ENCODE measurements at regions not wholly inside any gene's neighbourhood (a gene's known extent, or its start where the extent isn't known, plus 50 kb on each side); places are given as distances from the start of the nearest gene placed in this dataset.

GRCh38 chr1:166703726-166704462, 135.4 kb upstream of the POGK start:
- ChIA-PET CTCF (no interaction called here), POLR2A (no interaction called here)
- H3K9me3 ChIP-seq (ENCODE audit: control insufficient read depth, insufficient read depth, low read depth, low read length): no peaks in the 10 kb centered on the region
- no peak overlapping the region for H3K27ac ChIP-seq (ENCODE audit: extremely low read depth, low read depth, low read length)
- TF ChIP-seq ZNF394 (tag by site-specific recombination; IDR thresholded peaks at IDR 0.05; ENCODE audit: borderline replicate concordance) (no peak), ZNF274 (IDR thresholded peaks at IDR 0.05; ENCODE audit: low read length) (no peak), ZNF274 (tag by site-specific recombination; IDR thresholded peaks at IDR 0.05; ENCODE audit: borderline replicate concordance) (no peak), ZNF132 (tag by site-specific recombination; IDR thresholded peaks at IDR 0.05; ENCODE audit: borderline replicate concordance) (no peak), ZBTB21 (tag by site-specific recombination; IDR thresholded peaks at IDR 0.05) (no peak), TRIM28 (IDR thresholded peaks at IDR 0.05; ENCODE audit: borderline replicate concordance, low read length) (no peak), ZNF2 (tag by site-specific recombination; IDR thresholded peaks at IDR 0.05) (no peak), ZNF184 (tag by site-specific recombination; IDR thresholded peaks at IDR 0.05) (no peak), ZFP3 (tag by site-specific recombination; IDR thresholded peaks at IDR 0.05; ENCODE audit: low read depth) (no peak)
- no peaks in the 10 kb centered on the region for H3K4me1 ChIP-seq (ENCODE audit: control insufficient read depth, insufficient read depth, low read length)
- no peaks in the 10 kb centered on the region for H3K36me3 ChIP-seq (ENCODE audit: control insufficient read depth in 2 of 2, insufficient read depth in 1 of 2, low read length in 2 of 2)
- no peak overlapping the region for H3K4me3 ChIP-seq (ENCODE audit: low read depth, low read length)

- H3K4me3 ChIP-seq (ENCODE audit: low read depth, low read length): no peak overlapping the region
- H3K27ac ChIP-seq (ENCODE audit: extremely low read depth, low read depth, low read length): no peak overlapping the region
- POLR2A ChIA-PET: no interaction called here
- CTCF ChIA-PET: no interaction called here
- no peaks in the 10 kb centered on the region for H3K36me3 ChIP-seq (ENCODE audit: control insufficient read depth in 2 of 2, insufficient read depth in 1 of 2, low read length in 2 of 2)
- H3K4me1 ChIP-seq (ENCODE audit: control insufficient read depth, insufficient read depth, low read length): no peaks in the 10 kb centered on the region
- H3K9me3 ChIP-seq (ENCODE audit: control insufficient read depth, insufficient read depth, low read depth, low read length): no peaks in the 10 kb centered on the region
- TF ChIP-seq ZNF549 (tag by site-specific recombination; IDR thresholded peaks at IDR 0.05) (no peak), ZNF274 (IDR thresholded peaks at IDR 0.05; ENCODE audit: low read length) (no peak), ZNF274 (tag by site-specific recombination; IDR thresholded peaks at IDR 0.05; ENCODE audit: borderline replicate concordance) (no peak), KLF1 (tag by site-specific recombination; IDR thresholded peaks at IDR 0.05) (no peak)
Measured at GRCh38 chr1:166705376-166706289, 133.6 kb upstream of the POGK start.

DNA sequence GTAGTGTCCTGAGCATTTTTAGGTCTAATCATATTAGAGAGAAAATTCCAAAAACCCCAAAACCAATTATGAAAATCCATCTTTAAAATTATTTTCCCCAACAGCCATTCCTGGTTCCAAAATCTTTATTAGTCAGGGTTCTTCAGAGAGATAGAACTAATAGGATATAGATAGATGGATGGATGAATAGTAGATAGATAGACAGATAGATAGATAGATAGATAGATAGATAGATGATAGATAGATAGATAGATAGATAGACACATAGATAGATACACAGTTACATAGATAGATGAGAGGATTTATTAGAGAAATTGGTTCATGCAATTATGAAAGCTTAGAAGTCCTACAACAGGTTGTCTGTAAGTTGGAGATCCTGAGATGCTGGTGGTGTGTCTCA, 122.7 kb upstream of the POGK start:
- ChIA-PET POLR2A (no interaction called here), CTCF (interaction anchor here (1.1 kb wide), 1 partner anchor 15 kb away, joined by 4 read pairs; no protein-coding TSS in a partner anchor)
- TF ChIP-seq GLI4 (tag by site-specific recombination; IDR thresholded peaks at IDR 0.05) (no peak), ZNF114 (tag by site-specific recombination; IDR thresholded peaks at IDR 0.05) (no peak), ZNF843 (tag by site-specific recombination; IDR thresholded peaks at IDR 0.05) (no peak), ZBTB7A (tag by site-specific recombination; IDR thresholded peaks at IDR 0.05; ENCODE audit: low read depth) (no peak), EGR2 (tag by site-specific recombination; IDR thresholded peaks at IDR 0.05; ENCODE audit: low read depth) (no peak), KLF1 (tag by site-specific recombination; IDR thresholded peaks at IDR 0.05) (no peak), ZBTB20 (tag by site-specific recombination; IDR thresholded peaks at IDR 0.05) (no peak), ZNF48 (tag by site-specific recombination; IDR thresholded peaks at IDR 0.05) (no peak), ZSCAN30 (tag by site-specific recombination; IDR thresholded peaks at IDR 0.05) (no peak), ZNF366 (tag by site-specific recombination; conservative IDR thresholded peaks at IDR 0.05) (no peak), ZNF16 (tag by site-specific recombination; IDR thresholded peaks at IDR 0.05; ENCODE audit: low read depth) (no peak)
- TF ChIP-seq, protein P1, sequence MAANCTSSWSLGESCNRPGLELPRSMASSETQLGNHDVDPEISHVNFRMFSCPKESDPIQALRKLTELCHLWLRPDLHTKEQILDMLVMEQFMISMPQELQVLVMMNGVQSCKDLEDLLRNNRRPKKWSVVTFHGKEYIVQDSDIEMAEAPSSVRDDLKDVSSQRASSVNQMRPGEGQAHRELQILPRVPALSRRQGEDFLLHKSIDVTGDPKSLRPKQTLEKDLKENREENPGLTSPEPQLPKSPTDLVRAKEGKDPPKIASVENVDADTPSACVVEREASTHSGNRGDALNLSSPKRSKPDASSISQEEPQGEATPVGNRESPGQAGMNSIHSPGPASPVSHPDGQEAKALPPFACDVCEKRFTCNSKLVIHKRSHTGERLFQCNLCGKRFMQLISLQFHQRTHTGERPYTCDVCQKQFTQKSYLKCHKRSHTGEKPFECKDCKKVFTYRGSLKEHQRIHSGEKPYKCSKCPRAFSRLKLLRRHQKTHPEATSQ (tag by site-specific recombination; IDR thresholded peaks at IDR 0.05): no peak
- TF ChIP-seq, protein P2, sequence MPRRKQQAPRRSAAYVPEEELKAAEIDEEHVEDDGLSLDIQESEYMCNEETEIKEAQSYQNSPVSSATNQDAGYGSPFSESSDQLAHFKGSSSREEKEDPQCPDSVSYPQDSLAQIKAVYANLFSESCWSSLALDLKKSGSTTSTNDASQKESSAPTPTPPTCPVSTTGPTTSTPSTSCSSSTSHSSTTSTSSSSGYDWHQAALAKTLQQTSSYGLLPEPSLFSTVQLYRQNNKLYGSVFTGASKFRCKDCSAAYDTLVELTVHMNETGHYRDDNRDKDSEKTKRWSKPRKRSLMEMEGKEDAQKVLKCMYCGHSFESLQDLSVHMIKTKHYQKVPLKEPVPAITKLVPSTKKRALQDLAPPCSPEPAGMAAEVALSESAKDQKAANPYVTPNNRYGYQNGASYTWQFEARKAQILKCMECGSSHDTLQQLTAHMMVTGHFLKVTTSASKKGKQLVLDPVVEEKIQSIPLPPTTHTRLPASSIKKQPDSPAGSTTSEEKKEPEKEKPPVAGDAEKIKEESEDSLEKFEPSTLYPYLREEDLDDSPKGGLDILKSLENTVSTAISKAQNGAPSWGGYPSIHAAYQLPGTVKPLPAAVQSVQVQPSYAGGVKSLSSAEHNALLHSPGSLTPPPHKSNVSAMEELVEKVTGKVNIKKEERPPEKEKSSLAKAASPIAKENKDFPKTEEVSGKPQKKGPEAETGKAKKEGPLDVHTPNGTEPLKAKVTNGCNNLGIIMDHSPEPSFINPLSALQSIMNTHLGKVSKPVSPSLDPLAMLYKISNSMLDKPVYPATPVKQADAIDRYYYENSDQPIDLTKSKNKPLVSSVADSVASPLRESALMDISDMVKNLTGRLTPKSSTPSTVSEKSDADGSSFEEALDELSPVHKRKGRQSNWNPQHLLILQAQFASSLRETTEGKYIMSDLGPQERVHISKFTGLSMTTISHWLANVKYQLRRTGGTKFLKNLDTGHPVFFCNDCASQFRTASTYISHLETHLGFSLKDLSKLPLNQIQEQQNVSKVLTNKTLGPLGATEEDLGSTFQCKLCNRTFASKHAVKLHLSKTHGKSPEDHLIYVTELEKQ (tag by site-specific recombination; IDR thresholded peaks at IDR 0.05; ENCODE audit: borderline replicate concordance): no peak
- TF ChIP-seq, protein P3, sequence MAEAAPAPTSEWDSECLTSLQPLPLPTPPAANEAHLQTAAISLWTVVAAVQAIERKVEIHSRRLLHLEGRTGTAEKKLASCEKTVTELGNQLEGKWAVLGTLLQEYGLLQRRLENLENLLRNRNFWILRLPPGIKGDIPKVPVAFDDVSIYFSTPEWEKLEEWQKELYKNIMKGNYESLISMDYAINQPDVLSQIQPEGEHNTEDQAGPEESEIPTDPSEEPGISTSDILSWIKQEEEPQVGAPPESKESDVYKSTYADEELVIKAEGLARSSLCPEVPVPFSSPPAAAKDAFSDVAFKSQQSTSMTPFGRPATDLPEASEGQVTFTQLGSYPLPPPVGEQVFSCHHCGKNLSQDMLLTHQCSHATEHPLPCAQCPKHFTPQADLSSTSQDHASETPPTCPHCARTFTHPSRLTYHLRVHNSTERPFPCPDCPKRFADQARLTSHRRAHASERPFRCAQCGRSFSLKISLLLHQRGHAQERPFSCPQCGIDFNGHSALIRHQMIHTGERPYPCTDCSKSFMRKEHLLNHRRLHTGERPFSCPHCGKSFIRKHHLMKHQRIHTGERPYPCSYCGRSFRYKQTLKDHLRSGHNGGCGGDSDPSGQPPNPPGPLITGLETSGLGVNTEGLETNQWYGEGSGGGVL (tag by site-specific recombination; IDR thresholded peaks at IDR 0.05): no peak

More for the DNA sequence above, 122.7 kb upstream of the POGK start:
- Histone ChIP-seq H3K36me3 (ENCODE audit: control insufficient read depth in 2 of 2, insufficient read depth in 1 of 2, low read length in 2 of 2) (no peaks in the 10 kb centered on the region), H3K4me1 (ENCODE audit: control insufficient read depth, insufficient read depth, low read length) (no peaks in the 10 kb centered on the region), H3K4me3 (ENCODE audit: low read depth, low read length) (no peak overlapping the region), H3K27ac (ENCODE audit: extremely low read depth, low read depth, low read length) (no peak overlapping the region), H3K9me3 (ENCODE audit: control insufficient read depth, insufficient read depth, low read depth, low read length) (no peaks in the 10 kb centered on the region)
